A549 (cell line): ENCODE measurements at regions not wholly inside any gene's neighbourhood (a gene's known extent, or its start where the extent isn't known, plus 50 kb on each side); places are given as distances from the start of the nearest gene placed in this dataset.

Source experiments
- CHD4 ChIP-seq: fragments of 200-600 bp; sonication (generic); IDR thresholded peaks from 2 replicates; pipeline ENCODE4 v1.6.1; 2016; ENCODE audit warnings: antibody characterized with exemption, mild to moderate bottlenecking, borderline replicate concordance
- HDAC2 ChIP-seq: fragments of 200-600 bp; sonication (generic); IDR thresholded peaks from 2 replicates; pipeline ENCODE4 v1.6.1; 2016
- MAFK ChIP-seq: fragments of 450-650 bp; IDR thresholded peaks from 2 replicates; pipeline ENCODE4 v1.6.1; 2014; ENCODE audit not compliant: partially characterized antibody
- NPAS2 ChIP-seq: fragments of 250-450 bp; sonication (Bioruptor Pico); IDR thresholded peaks from 2 replicates; pipeline ENCODE4 v1.8.0; 2022; ENCODE audit warnings: mild to moderate bottlenecking, moderate library complexity, borderline replicate concordance
- POLR2A ChIP-seq: IDR thresholded peaks from 2 replicates; pipeline ENCODE4 v1.6.1; 2012; ENCODE audit warnings: mild to moderate bottlenecking, low read length
- RAD21 ChIP-seq, 2 experiments: fragments of >200 bp in 1 of 2; sonication (Bioruptor Twin) in 1 of 2; formaldehyde crosslinking in 1 of 2; IDR thresholded peaks in 1 of 2; conservative IDR thresholded peaks in 1 of 2; 2 replicates in 1 of 2; 3 replicates in 1 of 2; pipeline ENCODE4 v1.6.1; 2012 to 2018; ENCODE audit warnings: inconsistent platforms in 1 of 2
- RCOR1 ChIP-seq: fragments of 150-350 bp; IDR thresholded peaks from 2 replicates; pipeline ENCODE4 v1.6.1; 2014; ENCODE audit warnings: antibody characterized with exemption, low read length, low read depth
- SMC3 ChIP-seq: fragments of >200 bp; sonication (Bioruptor Twin); formaldehyde crosslinking; IDR thresholded peaks from 3 replicates; pipeline ENCODE4 v1.6.1; 2018; ENCODE audit warnings: inconsistent platforms
- TP53 ChIP-seq: fragments of 250-450 bp; sonication (Bioruptor Pico); IDR thresholded peaks from 2 replicates; pipeline ENCODE4 v1.5.0; 2021; ENCODE audit warnings: mild to moderate bottlenecking, moderate library complexity
- ZFP36 ChIP-seq: fragments of 450-650 bp; IDR thresholded peaks from 2 replicates; pipeline ENCODE4 v1.6.1; 2014; ENCODE audit warnings: borderline replicate concordance; ENCODE audit not compliant: partially characterized antibody
- TF ChIP-seq, protein P1 (sequence below): fragments of >200 bp; sonication (Bioruptor Twin); formaldehyde crosslinking; IDR thresholded peaks from 3 replicates; pipeline ENCODE4 v1.5.1; 2016
- TF ChIP-seq, protein P2 (sequence below): fragments of 200-600 bp; sonication (generic); IDR thresholded peaks from 2 replicates; pipeline ENCODE4 v1.6.1; 2016; ENCODE audit warnings: antibody characterized with exemption, mild to moderate bottlenecking, moderate library complexity
- TF ChIP-seq, protein P3 (sequence below): fragments of 150-350 bp; IDR thresholded peaks from 2 replicates; pipeline ENCODE4 v1.6.1; 2014; ENCODE audit warnings: low read depth, mild to moderate bottlenecking, low read length
- TF ChIP-seq, protein P4 (sequence below): fragments of 250-450 bp; sonication (Bioruptor Pico); IDR thresholded peaks from 2 replicates; pipeline ENCODE4 v1.5.0; 2020; ENCODE audit warnings: low read depth, mild to moderate bottlenecking, moderate library complexity

DNA sequence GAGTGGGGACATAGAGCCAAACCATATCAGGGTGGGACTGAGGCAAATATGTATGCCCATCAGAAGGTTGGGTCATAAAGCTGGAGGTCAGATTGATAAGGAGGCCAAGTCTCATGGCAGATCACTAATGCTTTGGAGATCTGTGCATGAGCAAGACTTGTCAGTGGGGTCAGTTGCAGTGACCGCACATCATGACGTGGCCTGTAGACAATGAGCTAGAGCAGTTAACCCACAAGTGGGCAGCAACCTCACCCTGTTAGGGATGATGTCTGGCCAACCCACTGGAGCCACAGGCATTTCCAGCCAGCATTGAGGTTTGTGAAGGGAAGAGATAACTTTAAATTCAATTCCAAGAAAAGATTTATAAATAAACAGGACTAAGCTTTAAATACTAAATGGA is 66.7 kb downstream of the XCL1 start:
- TF ChIP-seq NPAS2 (CRISPR knock-in tag) (no peak), SMC3 (no peak), TP53 (CRISPR knock-in tag) (no peak), HDAC2 (no peak), POLR2A (no peak), ZFP36 (no peak), CHD4 (no peak), RCOR1 (no peak), RAD21 (conservative IDR thresholded peaks at IDR 0.05 in 1 of 2, IDR thresholded peaks at IDR 0.05 in 1 of 2) (no peak), MAFK (no peak)
- TF ChIP-seq, protein P1, sequence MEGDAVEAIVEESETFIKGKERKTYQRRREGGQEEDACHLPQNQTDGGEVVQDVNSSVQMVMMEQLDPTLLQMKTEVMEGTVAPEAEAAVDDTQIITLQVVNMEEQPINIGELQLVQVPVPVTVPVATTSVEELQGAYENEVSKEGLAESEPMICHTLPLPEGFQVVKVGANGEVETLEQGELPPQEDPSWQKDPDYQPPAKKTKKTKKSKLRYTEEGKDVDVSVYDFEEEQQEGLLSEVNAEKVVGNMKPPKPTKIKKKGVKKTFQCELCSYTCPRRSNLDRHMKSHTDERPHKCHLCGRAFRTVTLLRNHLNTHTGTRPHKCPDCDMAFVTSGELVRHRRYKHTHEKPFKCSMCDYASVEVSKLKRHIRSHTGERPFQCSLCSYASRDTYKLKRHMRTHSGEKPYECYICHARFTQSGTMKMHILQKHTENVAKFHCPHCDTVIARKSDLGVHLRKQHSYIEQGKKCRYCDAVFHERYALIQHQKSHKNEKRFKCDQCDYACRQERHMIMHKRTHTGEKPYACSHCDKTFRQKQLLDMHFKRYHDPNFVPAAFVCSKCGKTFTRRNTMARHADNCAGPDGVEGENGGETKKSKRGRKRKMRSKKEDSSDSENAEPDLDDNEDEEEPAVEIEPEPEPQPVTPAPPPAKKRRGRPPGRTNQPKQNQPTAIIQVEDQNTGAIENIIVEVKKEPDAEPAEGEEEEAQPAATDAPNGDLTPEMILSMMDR: no peak
- TF ChIP-seq, protein P2, sequence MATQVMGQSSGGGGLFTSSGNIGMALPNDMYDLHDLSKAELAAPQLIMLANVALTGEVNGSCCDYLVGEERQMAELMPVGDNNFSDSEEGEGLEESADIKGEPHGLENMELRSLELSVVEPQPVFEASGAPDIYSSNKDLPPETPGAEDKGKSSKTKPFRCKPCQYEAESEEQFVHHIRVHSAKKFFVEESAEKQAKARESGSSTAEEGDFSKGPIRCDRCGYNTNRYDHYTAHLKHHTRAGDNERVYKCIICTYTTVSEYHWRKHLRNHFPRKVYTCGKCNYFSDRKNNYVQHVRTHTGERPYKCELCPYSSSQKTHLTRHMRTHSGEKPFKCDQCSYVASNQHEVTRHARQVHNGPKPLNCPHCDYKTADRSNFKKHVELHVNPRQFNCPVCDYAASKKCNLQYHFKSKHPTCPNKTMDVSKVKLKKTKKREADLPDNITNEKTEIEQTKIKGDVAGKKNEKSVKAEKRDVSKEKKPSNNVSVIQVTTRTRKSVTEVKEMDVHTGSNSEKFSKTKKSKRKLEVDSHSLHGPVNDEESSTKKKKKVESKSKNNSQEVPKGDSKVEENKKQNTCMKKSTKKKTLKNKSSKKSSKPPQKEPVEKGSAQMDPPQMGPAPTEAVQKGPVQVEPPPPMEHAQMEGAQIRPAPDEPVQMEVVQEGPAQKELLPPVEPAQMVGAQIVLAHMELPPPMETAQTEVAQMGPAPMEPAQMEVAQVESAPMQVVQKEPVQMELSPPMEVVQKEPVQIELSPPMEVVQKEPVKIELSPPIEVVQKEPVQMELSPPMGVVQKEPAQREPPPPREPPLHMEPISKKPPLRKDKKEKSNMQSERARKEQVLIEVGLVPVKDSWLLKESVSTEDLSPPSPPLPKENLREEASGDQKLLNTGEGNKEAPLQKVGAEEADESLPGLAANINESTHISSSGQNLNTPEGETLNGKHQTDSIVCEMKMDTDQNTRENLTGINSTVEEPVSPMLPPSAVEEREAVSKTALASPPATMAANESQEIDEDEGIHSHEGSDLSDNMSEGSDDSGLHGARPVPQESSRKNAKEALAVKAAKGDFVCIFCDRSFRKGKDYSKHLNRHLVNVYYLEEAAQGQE: no peak
- TF ChIP-seq, protein P3, sequence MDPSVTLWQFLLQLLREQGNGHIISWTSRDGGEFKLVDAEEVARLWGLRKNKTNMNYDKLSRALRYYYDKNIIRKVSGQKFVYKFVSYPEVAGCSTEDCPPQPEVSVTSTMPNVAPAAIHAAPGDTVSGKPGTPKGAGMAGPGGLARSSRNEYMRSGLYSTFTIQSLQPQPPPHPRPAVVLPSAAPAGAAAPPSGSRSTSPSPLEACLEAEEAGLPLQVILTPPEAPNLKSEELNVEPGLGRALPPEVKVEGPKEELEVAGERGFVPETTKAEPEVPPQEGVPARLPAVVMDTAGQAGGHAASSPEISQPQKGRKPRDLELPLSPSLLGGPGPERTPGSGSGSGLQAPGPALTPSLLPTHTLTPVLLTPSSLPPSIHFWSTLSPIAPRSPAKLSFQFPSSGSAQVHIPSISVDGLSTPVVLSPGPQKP: no peak
- TF ChIP-seq, protein P4, sequence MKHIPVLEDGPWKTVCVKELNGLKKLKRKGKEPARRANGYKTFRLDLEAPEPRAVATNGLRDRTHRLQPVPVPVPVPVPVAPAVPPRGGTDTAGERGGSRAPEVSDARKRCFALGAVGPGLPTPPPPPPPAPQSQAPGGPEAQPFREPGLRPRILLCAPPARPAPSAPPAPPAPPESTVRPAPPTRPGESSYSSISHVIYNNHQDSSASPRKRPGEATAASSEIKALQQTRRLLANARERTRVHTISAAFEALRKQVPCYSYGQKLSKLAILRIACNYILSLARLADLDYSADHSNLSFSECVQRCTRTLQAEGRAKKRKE (CRISPR knock-in tag): no peak
